Upper lobe of left lung (tissue), 6 donors: ENCODE measurements at regions not wholly inside any gene's neighbourhood (a gene's known extent, or its start where the extent isn't known, plus 50 kb on each side); places are given as distances from the start of the nearest gene placed in this dataset.

Experiments
- ATAC-seq, 2 donors: fragments of 200-7000 bp; cut with Tn5 transposase; one replicate each; pipeline ENCODE4 v1.9.1; 2022; ENCODE audit warnings: mild to moderate bottlenecking in 2 of 2, moderate library complexity in 2 of 2; ENCODE audit not compliant: low FRiP score in 2 of 2
- DNase-seq, 2 donors: peaks; one replicate each; pipeline ENCODE4 v3.0.0-alpha.2; 2019 to 2020
- H3K27ac ChIP-seq, 4 donors: fragments of 200-600 bp; sonication (generic); one replicate each; pipeline ENCODE4 v1.5.1; 2016 to 2019
- H3K27me3 ChIP-seq, 4 donors: fragments of 200-600 bp; sonication (generic); one replicate each; pipeline ENCODE4 v1.5.1; 2017 to 2019
- H3K36me3 ChIP-seq, 4 donors: fragments of 200-600 bp; sonication (generic); one replicate each; pipeline ENCODE4 v1.5.1; 2016 to 2019
- H3K4me1 ChIP-seq, 4 donors: fragments of 200-600 bp; sonication (generic); one replicate each; pipeline ENCODE4 v1.5.1; 2018 to 2019
- H3K4me3 ChIP-seq, 4 donors: fragments of 200-600 bp; sonication (generic); one replicate each; pipeline ENCODE4 v1.5.1; 2017 to 2019; ENCODE audit warnings: mild to moderate bottlenecking in 2 of 4, moderate library complexity in 1 of 4
- H3K9me3 ChIP-seq, 4 donors: fragments of 200-600 bp; sonication (generic); one replicate each; pipeline ENCODE4 v1.5.1; 2018 to 2019
- EP300 ChIP-seq, 4 donors: sonication (generic); formaldehyde crosslinking; IDR thresholded peaks; one replicate each; pipeline ENCODE4 v1.5.1; 2017; ENCODE audit warnings: antibody characterized with exemption in 4 of 4, control low read depth in 2 of 4
- POLR2A ChIP-seq, 4 donors: fragments of 450-650 bp; IDR thresholded peaks; one replicate each; pipeline ENCODE4 v1.5.1; 2016 to 2017; ENCODE audit warnings: antibody characterized with exemption in 4 of 4, mild to moderate bottlenecking in 2 of 4
- POLR2AphosphoS5 ChIP-seq, 2 donors: sonication (generic); formaldehyde crosslinking; IDR thresholded peaks; one replicate each; pipeline ENCODE4 v1.5.1; 2017; ENCODE audit warnings: antibody characterized with exemption in 2 of 2
- WGBS, 2 donors: methylation state at CpG; one replicate each; pipeline ENCODE4 v1.1.5; 2017 to 2018; 5-methylcytosine and 5-hydroxymethylcytosine counted together
- TF ChIP-seq, protein P1 (sequence below), 6 experiments: fragments of 450-650 bp in 4 of 6; fragments of 200-600 bp in 2 of 6; sonication (generic) in 2 of 6; IDR thresholded peaks; one replicate each; pipeline ENCODE4 v1.5.1; 2016 to 2019; ENCODE audit warnings: antibody characterized with exemption in 6 of 6
- donor health status: DM: no; HTN: no; CAD: no; lungs with moderate emphysema.
- donor health status: DM: no; HTN: yes; CAD: no; lungs with severe emphysema.

GRCh38 chr6:22929311-22929985 is 360.1 kb downstream of the HDGFL1 start:
- H3K27ac ChIP-seq, result no peak overlapping the region
- DNase-seq (no peak), ATAC-seq (no peak)
- H3K4me3 ChIP-seq, result no peak overlapping the region
- no peaks in the 10 kb centered on the region for H3K36me3 ChIP-seq
- TF ChIP-seq EP300 (IDR thresholded peaks at IDR 0.05) (no peak), POLR2A (IDR thresholded peaks at IDR 0.05) (no peak), POLR2AphosphoS5 (IDR thresholded peaks at IDR 0.05) (no peak)
- TF ChIP-seq, protein P1, sequence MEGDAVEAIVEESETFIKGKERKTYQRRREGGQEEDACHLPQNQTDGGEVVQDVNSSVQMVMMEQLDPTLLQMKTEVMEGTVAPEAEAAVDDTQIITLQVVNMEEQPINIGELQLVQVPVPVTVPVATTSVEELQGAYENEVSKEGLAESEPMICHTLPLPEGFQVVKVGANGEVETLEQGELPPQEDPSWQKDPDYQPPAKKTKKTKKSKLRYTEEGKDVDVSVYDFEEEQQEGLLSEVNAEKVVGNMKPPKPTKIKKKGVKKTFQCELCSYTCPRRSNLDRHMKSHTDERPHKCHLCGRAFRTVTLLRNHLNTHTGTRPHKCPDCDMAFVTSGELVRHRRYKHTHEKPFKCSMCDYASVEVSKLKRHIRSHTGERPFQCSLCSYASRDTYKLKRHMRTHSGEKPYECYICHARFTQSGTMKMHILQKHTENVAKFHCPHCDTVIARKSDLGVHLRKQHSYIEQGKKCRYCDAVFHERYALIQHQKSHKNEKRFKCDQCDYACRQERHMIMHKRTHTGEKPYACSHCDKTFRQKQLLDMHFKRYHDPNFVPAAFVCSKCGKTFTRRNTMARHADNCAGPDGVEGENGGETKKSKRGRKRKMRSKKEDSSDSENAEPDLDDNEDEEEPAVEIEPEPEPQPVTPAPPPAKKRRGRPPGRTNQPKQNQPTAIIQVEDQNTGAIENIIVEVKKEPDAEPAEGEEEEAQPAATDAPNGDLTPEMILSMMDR (IDR thresholded peaks at IDR 0.05), result no peak
- H3K27me3 ChIP-seq, result no peaks in the 10 kb centered on the region
- peaks cover 0 to 17% (median 0%) of the 10 kb centered on the region in 4 donors for H3K4me1 ChIP-seq
- 54 to 57% methylated on average over 4 of the region's 4 CpGs for WGBS, 2 donors
- H3K9me3 ChIP-seq, result no peaks in the 10 kb centered on the region

DNA sequence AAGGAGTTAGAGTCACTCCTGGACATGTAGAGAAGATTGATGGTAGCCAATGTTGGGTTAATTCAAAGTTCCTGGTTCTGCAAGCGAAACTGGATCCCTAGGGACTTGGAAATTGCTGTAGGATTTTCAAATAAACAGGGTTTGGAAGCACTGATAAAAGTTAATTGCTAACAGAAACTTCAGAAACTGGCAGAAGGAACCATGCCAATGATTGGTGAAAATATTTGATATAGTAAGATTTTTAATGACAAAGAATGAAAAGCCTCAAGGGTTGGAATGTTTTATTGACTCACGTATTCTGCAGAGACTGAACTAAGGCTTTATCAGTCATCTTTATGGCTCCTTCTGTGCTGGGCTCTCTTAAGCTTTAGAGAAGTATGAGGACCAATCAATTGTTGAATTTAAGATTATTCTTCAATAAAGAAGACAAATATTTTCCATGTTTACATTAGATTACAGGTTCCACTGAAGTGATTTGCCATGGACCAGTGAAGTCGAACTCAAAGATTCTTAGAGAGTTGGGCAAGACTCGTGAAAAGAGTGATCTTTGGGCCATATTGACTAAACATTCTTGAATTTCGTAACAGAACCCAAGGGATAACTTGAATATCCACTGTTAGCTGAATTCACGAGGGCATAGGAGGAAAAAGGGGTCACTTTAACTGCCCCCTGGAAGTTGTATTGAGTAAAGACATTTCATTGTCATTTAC is 371.4 kb downstream of the HDGFL1 start:
- no peak overlapping the region for H3K27ac ChIP-seq
- no peak for ATAC-seq
- no peaks in the 10 kb centered on the region for H3K27me3 ChIP-seq
- 58 to 68% methylated on average over 6 of the region's 6 CpGs for WGBS, 2 donors
- no peaks in the 10 kb centered on the region for H3K36me3 ChIP-seq
- no peaks in the 10 kb centered on the region for H3K9me3 ChIP-seq
- H3K4me1 ChIP-seq, result no peaks in the 10 kb centered on the region
- TF ChIP-seq POLR2AphosphoS5 (IDR thresholded peaks at IDR 0.05), result no peak
- TF ChIP-seq POLR2A (IDR thresholded peaks at IDR 0.05), result no peak
- TF ChIP-seq, protein P1 (IDR thresholded peaks at IDR 0.05), result no peak
- TF ChIP-seq EP300 (IDR thresholded peaks at IDR 0.05), result no peak
- H3K4me3 ChIP-seq, result no peak overlapping the region
- DNase-seq, result no peak

- WGBS, 2 donors, result 72 to 75% methylated on average over 2 of the region's 2 CpGs
- Histone ChIP-seq H3K4me1 (no peaks in the 10 kb centered on the region), H3K27me3 (no peaks in the 10 kb centered on the region), H3K9me3 (no peaks in the 10 kb centered on the region), H3K36me3 (no peaks in the 10 kb centered on the region), H3K27ac (no peak overlapping the region), H3K4me3 (no peak overlapping the region)
- no peak for TF ChIP-seq POLR2A (IDR thresholded peaks at IDR 0.05)
- TF ChIP-seq, protein P1 (IDR thresholded peaks at IDR 0.05), result no peak
- TF ChIP-seq EP300 (IDR thresholded peaks at IDR 0.05), result no peak
- no peak for TF ChIP-seq POLR2AphosphoS5 (IDR thresholded peaks at IDR 0.05)
- ATAC-seq, result no peak
- no peak for DNase-seq
Measured at GRCh38 chr6:22942403-22942802, 373.0 kb downstream of the HDGFL1 start.

DNA sequence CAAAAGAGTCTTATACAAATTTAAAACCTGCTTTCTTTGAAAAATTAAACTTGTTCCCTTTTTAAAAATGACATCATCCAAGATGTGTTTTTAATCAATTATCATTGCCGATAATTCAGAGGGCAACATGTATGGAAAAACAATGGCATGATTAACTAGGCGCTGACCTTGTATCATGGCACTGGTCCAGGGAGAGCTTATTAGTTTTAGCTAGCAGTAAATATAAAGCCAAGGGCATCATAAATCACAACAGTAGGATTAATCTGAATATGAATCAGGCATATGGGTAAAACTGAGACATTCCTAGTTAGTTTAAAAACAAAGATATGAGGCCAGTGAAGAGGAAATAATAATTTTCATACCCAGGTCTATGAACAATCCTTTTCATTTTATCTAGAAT is 374.0 kb downstream of the HDGFL1 start:
- WGBS, 2 donors, result 78 to 81% methylated on average over 2 of the region's 2 CpGs
- Histone ChIP-seq H3K4me1 (no peaks in the 10 kb centered on the region), H3K9me3 (no peaks in the 10 kb centered on the region), H3K27me3 (no peaks in the 10 kb centered on the region), H3K4me3 (no peak overlapping the region), H3K27ac (no peak overlapping the region), H3K36me3 (no peaks in the 10 kb centered on the region)
- no peak for DNase-seq
- TF ChIP-seq POLR2A (IDR thresholded peaks at IDR 0.05) (no peak), POLR2AphosphoS5 (IDR thresholded peaks at IDR 0.05) (no peak), EP300 (IDR thresholded peaks at IDR 0.05) (no peak)
- TF ChIP-seq, protein P1 (IDR thresholded peaks at IDR 0.05), result no peak
- no peak for ATAC-seq
